ENCODE measurements at regions not wholly inside any gene's neighbourhood (a gene's known extent, or its start where the extent isn't known, plus 50 kb on each side); places are given as distances from the start of the nearest gene placed in this dataset.

DNA sequence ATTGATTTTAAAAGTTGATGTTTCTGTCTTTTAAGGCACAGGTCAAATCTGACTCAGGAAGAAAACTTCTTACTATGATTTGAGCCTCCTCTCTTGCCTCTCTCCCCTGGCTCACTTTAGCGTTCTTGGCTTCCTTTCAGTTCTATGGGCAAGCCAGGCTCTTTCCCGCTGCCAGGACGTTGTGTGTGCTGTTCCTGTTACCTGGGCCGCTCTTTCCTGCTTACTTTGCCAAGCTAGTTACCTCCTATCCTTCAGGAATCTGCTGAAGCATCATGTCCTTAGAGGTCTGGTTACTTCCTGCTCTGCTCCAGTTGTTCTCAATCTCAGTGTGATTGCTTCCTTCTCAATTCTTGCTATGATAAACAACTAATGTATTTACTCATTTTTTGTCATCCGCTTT is 1108.5 kb upstream of the EEF2KMT start:
- DNase-seq (ENCODE audit: low read depth): no peak

DNA sequence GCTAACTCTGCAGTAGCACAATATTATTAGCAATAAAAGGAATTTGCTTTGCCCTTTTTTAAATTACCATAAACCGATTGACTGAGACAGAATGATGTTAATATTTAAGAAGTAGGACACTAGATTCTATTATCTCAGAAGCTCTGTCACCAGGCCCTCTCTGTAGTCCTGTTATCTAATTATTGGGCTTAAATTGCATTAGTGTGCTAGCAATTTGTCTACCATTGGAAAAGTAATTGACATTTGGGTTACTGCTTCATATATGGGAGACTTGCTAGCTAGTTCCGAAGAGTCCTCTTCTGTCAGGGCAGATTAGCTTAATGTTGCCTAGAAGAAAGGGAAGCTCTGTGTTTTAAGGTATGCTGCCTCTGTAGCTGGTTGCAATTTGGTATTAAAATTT is 1107.3 kb upstream of the EEF2KMT start:
- no peak for DNase-seq (ENCODE audit: low read depth)

DNA sequence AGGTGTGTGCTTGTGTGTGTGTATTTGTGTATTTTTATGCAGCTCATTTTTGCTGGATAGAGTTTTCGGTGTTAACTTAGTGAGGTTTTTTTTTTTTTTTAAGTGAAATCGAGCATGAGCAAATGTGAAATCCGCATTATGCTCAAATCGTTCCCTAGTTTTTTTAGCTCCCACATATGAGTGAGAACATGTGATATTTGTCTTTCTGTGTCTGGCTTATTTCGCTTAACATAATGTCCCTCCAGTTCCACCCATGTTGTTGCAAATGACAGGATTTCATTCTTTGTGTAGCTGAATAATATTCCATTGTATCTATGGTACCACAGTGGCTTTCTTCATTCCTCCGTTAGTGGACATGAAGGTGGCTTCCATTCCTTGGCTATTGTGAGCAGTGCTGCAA is 1103.3 kb upstream of the EEF2KMT start:
- DNase-seq (ENCODE audit: low read depth): no peak

DNA sequence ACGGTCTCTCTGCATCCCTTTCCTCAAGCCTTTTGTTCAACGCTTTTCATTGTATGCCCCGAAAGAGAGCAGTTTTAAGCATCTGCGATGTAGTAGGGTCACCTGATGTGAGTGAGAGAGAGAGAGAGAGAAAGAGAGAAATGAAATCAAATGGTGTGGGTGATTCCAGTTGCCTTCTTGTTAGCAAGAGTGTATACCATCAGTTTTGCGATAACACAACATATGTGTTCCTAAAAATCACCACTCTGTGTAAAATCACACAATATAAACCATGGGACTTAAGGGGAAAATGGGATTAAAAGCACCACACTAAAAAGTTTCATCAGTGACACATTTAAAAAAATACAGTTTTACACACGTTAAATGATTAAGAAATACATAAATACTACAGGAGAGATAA is 1102.7 kb upstream of the EEF2KMT start:
- no peak for DNase-seq (ENCODE audit: low read depth)

DNA sequence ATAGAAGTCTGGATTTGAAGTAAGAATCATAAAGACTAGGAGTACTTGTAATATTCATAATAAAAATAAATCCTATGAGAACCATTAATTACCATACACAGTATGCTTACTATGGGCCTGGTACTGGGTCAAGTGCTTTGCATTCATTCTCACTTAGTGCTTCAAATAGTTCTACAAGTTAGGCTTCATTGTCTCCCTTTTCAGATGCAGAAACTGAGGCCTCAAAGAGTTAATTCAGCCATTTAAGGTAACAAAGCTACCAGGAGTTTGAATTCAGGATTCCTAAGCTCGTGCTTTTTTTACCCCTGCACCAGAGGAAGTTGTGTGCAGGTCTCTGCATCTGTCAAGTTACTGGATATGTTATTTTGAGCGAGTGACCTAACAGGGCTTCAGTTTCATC is 1098.4 kb upstream of the EEF2KMT start:
- no peak for DNase-seq (ENCODE audit: low read depth)

DNA sequence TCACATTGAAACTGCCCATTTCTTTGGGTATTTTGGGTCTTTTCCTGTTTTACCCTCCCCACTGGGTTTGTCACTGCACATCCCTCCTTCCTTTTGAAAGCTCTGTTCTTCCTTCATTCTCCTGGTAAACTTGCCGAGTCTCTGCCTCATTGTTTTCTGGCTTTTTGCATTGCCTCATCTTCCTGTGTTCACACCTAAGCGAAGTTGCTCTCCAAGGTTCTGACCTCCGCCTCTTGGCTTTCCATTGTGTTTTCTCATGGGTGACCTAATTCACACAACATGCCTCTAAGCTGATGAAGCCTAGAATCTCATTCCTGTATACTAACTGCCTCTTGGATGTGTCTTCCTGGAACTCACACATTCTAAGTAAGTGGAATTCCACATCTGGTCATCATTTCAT is 1096.1 kb upstream of the EEF2KMT start:
- no peak for DNase-seq (ENCODE audit: low read depth)

DNA sequence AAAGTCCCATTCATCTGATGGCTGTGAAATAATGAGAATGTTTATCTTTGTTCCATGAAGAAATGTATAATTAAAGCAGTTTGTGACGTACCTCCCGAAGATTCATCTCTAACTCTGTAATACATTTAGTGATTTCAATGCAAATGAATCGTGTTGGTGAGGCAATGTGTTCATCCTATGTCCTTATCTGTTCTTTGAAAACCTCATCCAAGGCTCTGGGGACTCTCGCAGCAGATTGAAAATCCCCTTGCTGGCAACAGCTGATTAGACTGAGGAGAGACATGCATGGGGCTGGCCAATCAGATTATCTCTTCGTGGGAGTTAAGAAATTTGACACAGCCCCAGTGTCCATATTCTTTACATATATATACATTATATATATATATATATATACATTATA is 1095.4 kb upstream of the EEF2KMT start:
- no peak for DNase-seq (ENCODE audit: low read depth)

DNA sequence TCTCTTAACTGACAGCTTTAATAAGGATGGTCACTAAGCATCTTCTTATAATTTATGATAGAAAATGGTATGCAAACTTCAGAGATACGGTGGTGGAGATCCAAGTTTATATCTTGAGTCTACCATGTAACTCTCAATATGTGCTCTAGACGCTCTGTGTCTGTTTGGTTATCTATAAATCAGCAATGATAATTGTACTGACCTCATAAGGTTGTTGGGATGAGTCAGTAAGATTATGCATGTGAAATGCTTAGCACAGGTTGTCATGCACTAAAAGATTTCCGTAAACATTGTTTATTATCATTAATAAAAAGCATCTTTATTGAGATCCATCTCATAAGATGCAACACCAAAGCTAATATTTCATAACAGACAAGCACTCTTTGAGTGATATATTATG is 1094.9 kb upstream of the EEF2KMT start:
- no peak for DNase-seq (ENCODE audit: low read depth)

DNA sequence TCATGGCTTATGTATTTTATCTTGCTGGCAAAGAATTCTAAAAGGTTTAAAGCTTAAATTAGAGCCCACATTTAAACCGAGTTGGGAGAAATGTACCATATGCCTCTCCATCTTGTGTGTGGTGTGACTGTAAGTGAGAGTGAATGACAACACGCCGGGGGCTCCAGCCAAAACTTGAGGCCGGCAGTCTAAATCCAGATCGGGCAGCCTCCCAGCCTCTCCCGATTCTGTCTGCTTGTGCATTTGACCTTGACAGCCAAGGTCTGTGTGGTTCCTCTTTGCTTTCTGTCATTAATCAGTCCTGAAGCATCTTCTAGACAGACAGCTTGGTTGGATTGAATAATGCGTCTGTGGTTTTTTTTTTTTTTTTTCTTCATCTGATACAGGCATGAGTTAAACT is 1093.2 kb upstream of the EEF2KMT start:
- DNase-seq (ENCODE audit: low read depth): no peak

DNA sequence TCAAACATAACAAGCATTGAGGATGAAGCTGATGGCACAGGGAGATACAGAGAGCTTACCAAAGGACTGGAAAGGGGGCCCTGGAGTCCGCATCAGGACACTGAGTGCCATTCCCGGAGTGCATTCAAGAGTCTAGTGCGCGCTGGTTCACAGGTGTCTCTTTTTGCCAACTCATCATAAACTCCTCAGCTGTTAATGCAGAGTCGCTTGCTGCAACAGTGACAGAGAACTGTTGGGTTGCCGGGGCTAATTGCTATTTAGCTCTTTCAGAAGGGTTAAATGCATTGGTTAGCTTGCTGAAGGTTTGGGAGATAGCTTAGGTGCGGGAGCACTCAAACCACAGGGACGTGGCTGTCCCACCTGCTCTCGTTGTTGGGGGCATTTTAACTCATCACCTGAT is 1091.6 kb upstream of the EEF2KMT start:
- no peak for DNase-seq (ENCODE audit: low read depth)

DNA sequence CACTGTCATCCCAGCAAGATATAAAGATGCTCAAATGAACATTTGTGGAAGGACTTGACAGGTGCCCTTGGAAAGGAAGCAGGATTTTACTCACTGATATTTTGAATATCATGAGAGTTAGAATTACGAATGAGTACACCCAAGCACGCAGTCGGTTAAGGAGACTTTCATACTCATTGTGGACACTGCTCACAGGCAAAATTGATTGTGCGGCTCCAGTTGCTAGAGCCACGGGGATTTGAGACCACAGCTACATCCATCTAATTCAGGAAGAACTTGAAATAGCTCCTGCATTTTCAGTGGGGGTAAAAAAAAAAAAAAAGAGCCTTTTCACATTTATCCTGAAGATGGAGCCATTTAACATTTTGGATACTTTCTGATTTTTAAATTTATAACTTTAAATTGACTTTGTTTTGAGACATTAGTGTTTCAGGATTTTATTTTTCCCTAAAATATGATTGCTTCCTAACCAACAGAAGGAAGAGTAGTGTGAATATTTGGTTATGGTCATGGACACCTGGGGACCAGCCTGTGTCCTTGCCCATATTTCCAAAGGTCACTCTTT is 1080.1 kb upstream of the EEF2KMT start:
- DNase-seq (ENCODE audit: low read depth): no peak

DNA sequence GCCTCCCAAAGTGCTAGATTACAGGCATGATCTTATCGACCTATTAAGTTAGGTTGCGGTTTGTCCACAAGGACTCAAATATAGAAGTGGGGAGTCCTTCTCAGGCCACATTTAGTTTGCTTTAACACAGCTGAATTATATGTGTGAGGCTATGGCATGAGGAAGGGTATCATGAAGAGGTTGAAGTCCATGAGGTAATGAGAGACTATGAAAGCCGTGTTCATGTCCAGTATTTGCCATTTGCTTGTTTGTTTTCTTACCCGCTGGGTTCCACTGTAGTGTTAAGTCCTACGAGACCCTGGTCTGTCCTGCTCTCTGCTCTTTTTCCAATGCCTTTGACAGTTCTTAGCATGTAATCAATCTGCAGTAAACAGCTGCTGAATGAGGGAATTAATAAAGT is 1072.4 kb upstream of the EEF2KMT start:
- no peak for DNase-seq (ENCODE audit: low read depth)

DNA sequence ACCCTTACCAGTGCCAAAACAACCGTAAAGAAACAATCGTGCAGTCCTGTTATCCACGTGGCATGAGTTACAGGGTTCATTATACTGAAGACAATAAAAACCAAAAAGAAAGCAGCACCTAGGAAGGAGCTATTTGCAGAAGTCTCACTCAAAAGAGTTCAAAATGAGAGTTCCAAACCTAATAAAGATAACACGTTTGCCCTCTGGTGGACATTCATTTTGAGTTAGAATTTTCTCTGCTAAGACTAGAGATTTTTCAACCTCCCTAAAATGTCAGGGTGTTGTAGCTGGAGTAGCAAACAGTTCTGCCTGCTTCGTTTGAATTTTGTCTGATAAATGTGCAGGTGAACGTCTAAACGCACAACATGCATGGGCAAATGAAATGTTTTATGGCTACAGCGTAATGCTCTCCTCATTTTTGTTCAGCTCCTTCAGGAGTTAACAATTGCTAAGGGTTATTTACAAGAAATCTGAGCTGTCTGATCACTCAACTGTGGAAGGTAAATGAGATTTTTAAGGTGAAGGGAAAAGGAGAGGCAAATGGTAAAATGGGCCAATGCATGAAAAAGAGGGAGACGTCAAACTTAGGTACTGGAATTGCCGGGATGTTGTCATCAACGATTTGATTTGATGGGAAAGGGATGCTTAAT is 1067.9 kb upstream of the EEF2KMT start:
- no peak for DNase-seq (ENCODE audit: low read depth)

DNA sequence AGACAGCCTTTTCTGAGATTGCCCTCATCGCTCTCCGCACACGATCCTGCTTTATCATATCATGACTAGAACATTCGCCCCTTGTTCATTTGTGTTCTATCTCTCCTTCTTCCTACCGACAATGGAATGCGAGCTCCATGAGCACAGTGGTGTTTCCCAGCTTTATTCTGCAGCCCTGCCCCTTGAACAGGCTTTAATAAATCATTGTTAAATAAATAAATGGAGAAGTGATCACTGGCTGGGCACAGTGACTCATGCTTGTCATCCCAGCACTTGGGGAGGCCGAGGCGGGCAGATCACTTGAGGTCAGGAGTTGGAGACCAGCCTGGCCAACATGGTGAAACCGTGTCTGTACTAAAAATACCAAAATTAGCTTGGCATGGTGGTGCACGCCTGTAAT is 1063.3 kb upstream of the EEF2KMT start:
- no peak for DNase-seq (ENCODE audit: low read depth)

DNA sequence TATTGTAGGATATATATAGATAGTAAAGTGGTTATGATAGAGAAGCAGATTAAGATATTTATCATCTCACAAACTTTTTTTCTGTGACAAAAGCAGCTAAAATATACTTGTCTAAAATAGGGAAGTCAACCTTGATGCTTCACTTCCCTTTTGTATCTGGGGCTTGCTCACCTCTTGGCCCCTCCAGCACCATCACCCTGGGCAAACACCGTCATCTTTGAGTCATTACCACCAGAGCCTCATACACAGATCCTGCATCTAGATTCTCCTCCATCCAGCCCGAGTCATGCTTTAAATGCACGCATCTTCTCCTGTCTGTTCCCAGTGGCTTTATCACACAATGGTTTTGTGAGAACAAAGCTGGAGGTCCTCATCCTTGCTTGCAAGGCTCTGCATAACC is 1062.7 kb upstream of the EEF2KMT start:
- DNase-seq (ENCODE audit: low read depth): no peak

DNA sequence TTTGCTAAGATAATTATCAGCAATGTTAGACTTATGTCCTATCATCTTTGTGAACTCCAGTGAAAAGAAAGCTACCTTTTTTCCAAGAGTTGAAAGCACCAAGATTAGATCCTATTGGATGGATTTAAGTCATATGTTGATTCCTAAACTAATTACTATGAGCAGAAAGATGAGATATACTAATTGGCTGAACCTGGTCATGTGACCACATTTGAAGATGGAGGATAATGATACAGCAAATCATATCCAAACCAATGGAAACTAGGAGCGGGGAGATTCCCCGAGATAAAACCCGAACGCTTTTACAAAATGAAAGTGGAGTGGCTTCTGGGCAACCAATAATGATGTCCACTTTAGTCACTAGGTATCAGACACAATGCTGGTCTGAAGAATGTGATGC is 1060.2 kb upstream of the EEF2KMT start:
- DNase-seq (ENCODE audit: low read depth): no peak

DNA sequence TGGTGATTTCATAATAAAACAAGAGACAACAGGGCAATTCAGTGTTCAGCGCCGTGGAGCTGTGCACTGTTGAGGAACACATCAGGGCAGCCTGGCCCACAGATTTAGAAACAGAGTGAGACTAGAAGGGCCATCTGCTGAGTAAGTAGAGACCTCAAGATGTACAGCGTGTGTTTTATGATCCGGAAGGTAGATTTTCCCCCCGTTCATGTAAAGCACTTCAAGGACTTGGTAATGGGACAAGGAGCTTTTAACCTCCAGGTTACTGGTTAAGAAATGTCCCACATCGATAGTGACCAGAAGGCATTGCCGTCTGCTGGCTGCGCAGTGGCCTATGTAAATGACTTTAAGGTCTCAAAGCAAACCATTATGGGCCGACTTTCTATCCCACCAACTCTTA is 1057.7 kb upstream of the EEF2KMT start:
- DNase-seq (ENCODE audit: low read depth): no peak

DNA sequence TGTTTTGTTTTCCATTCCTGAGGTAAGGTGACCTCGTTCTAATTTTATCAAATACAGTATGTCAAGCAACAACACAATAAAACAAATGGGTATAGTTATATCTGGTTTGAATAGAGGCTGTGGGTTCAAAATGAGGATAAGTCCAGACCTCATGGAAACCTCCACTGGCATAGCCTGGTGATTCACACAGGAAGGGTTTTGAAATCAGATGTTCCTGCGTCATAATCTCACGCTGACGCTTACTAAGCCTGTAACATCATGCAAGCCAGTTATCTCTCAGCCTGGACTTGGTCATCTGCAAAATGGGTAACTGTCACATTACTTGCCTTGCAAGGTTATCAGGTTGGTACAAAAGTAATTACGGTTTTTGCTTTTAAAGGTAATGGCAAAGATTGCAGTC is 1056.3 kb upstream of the EEF2KMT start:
- no peak for DNase-seq (ENCODE audit: low read depth)

DNA sequence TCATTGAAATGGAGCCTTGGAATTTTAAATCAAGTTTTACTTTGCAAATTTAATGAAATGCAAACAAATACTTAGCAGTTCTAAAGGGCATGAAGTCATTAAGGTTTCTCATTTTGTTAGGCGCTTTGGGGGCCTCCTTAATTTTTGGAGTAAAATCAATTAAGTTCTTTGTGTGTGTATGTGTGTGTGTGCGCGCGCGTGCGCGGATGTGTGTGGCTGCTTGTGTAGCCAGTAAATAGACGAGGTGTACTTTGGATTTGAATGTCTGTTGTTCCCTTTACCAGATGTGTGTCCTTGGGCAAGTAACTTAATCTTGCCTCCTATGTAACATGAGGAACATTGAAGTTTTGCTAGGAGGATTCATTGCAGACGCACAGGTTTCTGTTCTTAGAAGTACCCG is 1051.4 kb upstream of the EEF2KMT start:
- no peak for DNase-seq (ENCODE audit: low read depth)

DNA sequence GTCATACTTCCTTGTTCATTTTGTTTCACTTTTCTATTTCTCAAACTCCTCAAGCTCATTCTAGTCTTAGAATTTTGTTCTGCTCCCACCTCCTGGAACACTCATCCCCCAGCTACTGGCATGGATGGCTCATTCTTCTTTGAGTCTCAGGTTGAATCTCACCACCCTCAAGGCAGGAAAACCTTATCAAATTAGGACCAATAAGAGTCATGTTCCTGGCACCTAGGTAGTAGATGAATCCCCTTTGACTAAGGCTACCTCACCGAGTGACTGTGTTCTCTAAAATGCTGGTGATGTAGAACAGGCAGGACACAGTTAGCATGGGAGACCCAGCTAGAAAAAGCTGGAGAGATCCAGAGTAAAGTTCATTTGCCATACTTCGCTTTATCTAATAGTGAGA is 1050.8 kb upstream of the EEF2KMT start:
- DNase-seq (ENCODE audit: low read depth): no peak

DNA sequence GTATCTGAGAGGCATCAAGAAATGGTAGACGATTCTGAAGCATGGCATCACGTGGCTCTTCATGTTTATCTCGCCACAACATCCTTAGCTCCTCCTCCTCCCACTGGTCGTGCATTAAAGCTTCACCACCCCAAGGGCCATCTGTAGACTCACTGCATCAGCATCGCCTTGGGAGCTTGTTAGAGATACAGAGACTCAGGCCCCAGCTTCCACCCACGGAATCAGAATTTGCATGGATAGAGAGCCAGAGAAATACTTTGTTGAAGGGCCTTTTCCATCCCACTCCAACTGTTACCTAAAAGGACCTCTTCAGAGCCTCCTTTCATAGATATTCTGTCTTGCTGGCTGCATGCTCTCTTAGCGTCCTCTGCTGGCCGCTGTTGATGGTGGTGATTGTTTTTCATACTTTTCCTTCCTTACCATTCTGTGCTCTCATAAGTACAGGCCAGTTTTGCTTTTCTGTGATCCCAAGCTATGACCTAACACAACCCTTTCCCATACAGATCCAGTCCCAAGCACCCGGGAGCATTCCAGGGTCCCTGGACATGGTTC is 1049.4 kb upstream of the EEF2KMT start:
- DNase-seq (ENCODE audit: low read depth): no peak

DNA sequence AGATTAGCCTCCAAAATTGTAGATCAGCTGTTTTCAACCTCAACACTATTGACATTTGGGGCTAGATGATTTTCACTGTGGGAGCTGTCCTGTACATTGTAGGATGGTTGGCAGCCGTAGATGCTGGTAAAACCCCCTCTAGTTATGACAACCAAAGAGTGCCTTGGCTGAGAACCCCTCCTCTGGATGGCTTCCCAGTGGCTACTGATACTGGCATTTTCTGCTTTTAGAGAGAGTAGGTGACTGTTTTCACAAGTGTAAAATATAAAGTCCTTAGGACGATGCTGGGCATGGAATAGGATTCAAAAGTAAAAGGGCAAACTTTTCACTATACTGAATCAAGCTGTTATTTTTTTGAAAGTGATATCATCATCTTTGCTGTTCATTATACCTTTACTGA is 1048.8 kb upstream of the EEF2KMT start:
- no peak for DNase-seq (ENCODE audit: low read depth)

DNA sequence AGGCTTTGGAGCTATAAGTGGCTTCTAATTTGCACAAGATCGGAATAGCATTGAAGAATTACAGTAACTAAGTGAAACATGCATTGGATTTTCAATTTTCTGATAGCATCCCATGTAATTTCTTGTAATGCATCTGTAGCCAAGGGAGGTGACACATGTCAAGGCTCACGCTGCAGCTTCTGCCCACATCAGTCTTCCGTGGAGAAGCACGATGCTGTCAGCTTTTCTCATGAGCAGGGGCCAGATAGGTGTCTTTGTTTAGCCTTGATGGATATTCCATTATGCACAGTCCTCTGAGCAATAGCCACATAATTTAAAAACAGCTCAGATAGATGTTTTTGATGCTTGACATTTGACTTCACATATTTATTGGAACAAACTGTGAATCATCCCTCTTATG is 1046.9 kb upstream of the EEF2KMT start:
- DNase-seq (ENCODE audit: low read depth): no peak

DNA sequence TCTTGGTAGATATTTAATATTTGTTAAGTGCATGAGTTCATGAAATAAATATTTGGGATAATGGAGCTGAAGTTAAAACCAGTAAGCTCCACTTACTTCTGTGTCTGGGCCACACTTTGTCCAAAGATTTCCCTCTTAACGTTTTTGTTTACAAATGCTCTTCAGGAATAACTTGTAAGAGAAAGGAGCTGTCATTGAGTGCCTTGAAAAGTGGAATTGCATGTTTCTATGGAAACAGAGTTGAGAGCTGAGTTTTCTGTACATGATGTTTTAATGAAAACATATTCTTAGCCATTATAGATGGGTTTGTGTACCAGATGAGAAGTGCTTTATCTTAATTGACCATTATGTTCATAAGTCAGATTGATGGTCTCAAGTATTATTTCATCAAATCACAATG is 1045.4 kb upstream of the EEF2KMT start:
- no peak for DNase-seq (ENCODE audit: low read depth)

All from stimulated activated CD8-positive, alpha-beta memory T cell treated with anti-CD3 and anti-CD28 coated beads, Interleukin-15, amount 100 ng/mL, for 24 hours (primary cell).